ENCODE measurements at regions not wholly inside any gene's neighbourhood (a gene's known extent, or its start where the extent isn't known, plus 50 kb on each side); places are given as distances from the start of the nearest gene placed in this dataset.

GRCh38 chr20:56780266-56780665 lies 151.2 kb downstream of the TFAP2C start:
- TF ChIP-seq ATF3 (IDR thresholded peaks at IDR 0.05) (no peak), EZH2phosphoT487 (IDR thresholded peaks at IDR 0.05; ENCODE audit: borderline replicate concordance) (no peak), CBX3 (IDR thresholded peaks at IDR 0.05; ENCODE audit: low read depth) (no peak), EGR1 (IDR thresholded peaks at IDR 0.05; ENCODE audit: low read depth) (no peak), CTCF (IDR thresholded peaks at IDR 0.05 in 2 of 3, conservative IDR thresholded peaks at IDR 0.05 in 1 of 3; ENCODE audit: borderline replicate concordance in 1 of 3, insufficient read depth in 1 of 3, low read depth in 2 of 3, low read length in 2 of 3) (no peak), SP1 (IDR thresholded peaks at IDR 0.05; ENCODE audit: low read depth) (no peak), RAD21 (IDR thresholded peaks at IDR 0.05; ENCODE audit: low read depth) (no peak), CEBPB (IDR thresholded peaks at IDR 0.05; ENCODE audit: low read depth) (no peak), POLR2A (IDR thresholded peaks at IDR 0.05; ENCODE audit: borderline replicate concordance, extremely low read depth, insufficient read depth, insufficient read length) (no peak), FOSL1 (IDR thresholded peaks at IDR 0.05; ENCODE audit: low read depth) (no peak)
- no TSS peak for BruUV-seq (replicated peaks)
- no peaks in the 10 kb centered on the region for H4K20me1 ChIP-seq (ENCODE audit: insufficient read depth)
- no peak overlapping the region for H3K27ac ChIP-seq (ENCODE audit: low read depth, low read length)
- no peaks in the 10 kb centered on the region for H3K79me2 ChIP-seq (ENCODE audit: insufficient read depth, low read length)
- H3K4me1 ChIP-seq (ENCODE audit: control insufficient read depth in 1 of 2, insufficient read depth in 2 of 2, low read length in 2 of 2): peaks cover 3 to 4% of the 10 kb centered on the region in 2 experiments; a peak in 2 of 4 replicates
- DNase-seq (ENCODE audit: low read depth, low spot score) (no peak), ATAC-seq (no peak)
- H3K4me3 ChIP-seq (replicated peaks in 1 of 2; ENCODE audit: low read depth in 1 of 2, low read length in 2 of 2): no peak overlapping the region
- H3K36me3 ChIP-seq (ENCODE audit: control insufficient read depth in 1 of 2, insufficient read depth in 2 of 2, low read length in 2 of 2): no peaks in the 10 kb centered on the region
- no peak overlapping the region for H2AFZ ChIP-seq (ENCODE audit: low read depth, low read length, poor library complexity, severe bottlenecking)
- H3K4me2 ChIP-seq (ENCODE audit: low read length): no peak overlapping the region
- H3K9ac ChIP-seq (ENCODE audit: low read length): no peak overlapping the region
- intact Hi-C loops (cut with micrococcal nuclease): no loop called here
- no peaks in the 10 kb centered on the region for H3K9me3 ChIP-seq (ENCODE audit: control insufficient read depth in 1 of 2, insufficient read depth in 1 of 2, low read depth in 1 of 2, low read length in 2 of 2)
- POLR2A ChIA-PET: no interaction called here
- no peaks in the 10 kb centered on the region for H3K27me3 ChIP-seq (ENCODE audit: insufficient read depth, low read length)
- no peaks in the 10 kb centered on the region for H3K9me2 ChIP-seq (ENCODE audit: insufficient read depth)
- RAD21 ChIA-PET (ENCODE audit: low non-redundant PET in 1 of 2, low total read pairs in 2 of 2, uncharacterized antibody in 2 of 2, unreplicated experiment in 2 of 2): no interaction called here
- CTCF ChIA-PET: no interaction called here
